OCI-LY1 (cell line): ENCODE measurements at regions not wholly inside any gene's neighbourhood (a gene's known extent, or its start where the extent isn't known, plus 50 kb on each side); places are given as distances from the start of the nearest gene placed in this dataset.

Source experiments
- H2AFZ ChIP-seq: fragments of 200-600 bp; sonication (generic), shearing (Covaris generic); 2 replicates; pipeline ENCODE4 v1.6.0; 2014; ENCODE audit warnings: antibody characterized with exemption, mild to moderate bottlenecking, low read length
- H3F3A ChIP-seq: fragments of 200-600 bp; sonication (generic), shearing (Covaris generic); 2 replicates; pipeline ENCODE4 v1.6.0; 2014; ENCODE audit warnings: mild to moderate bottlenecking, antibody characterized with exemption, low read length, moderate library complexity; ENCODE audit not compliant: insufficient read depth
- H3K27ac ChIP-seq: fragments of 200-600 bp; sonication (generic); 2 replicates; pipeline ENCODE4 v1.5.1; 2014; ENCODE audit warnings: low read length, mixed run types, mild to moderate bottlenecking, low read depth; ENCODE audit not compliant: poor library complexity, severe bottlenecking
- H3K27me3 ChIP-seq: fragments of 200-600 bp; sonication (generic); 2 replicates; pipeline ENCODE4 v1.6.0; 2014; ENCODE audit warnings: antibody characterized with exemption, mild to moderate bottlenecking, low read length, moderate library complexity; ENCODE audit not compliant: insufficient read depth
- H3K36me3 ChIP-seq: fragments of 200-600 bp; sonication (generic); 2 replicates; pipeline ENCODE4 v1.6.1; 2014; ENCODE audit warnings: mild to moderate bottlenecking, antibody characterized with exemption, low read length, moderate library complexity, mixed read lengths; ENCODE audit not compliant: insufficient read depth
- H3K4me1 ChIP-seq: fragments of 200-600 bp; sonication (generic); 2 replicates; pipeline ENCODE4 v1.5.1; 2014; ENCODE audit warnings: mild to moderate bottlenecking, low read length, moderate library complexity; ENCODE audit not compliant: insufficient read depth, severe bottlenecking
- H3K4me2 ChIP-seq: fragments of 200-600 bp; sonication (generic), shearing (Covaris generic); 2 replicates; pipeline ENCODE4 v1.6.1; 2014; ENCODE audit warnings: low read length
- H3K4me3 ChIP-seq: fragments of 200-600 bp; sonication (generic); 2 replicates; pipeline ENCODE4 v1.5.1; 2014; ENCODE audit warnings: low read length, low read depth, mild to moderate bottlenecking, mixed read lengths; ENCODE audit not compliant: poor library complexity, severe bottlenecking
- H3K79me2 ChIP-seq: fragments of 200-600 bp; shearing (Covaris generic); 2 replicates; pipeline ENCODE4 v1.6.1; 2016; ENCODE audit warnings: mixed run types, low read length, mixed read lengths; ENCODE audit not compliant: insufficient read depth
- H3K9ac ChIP-seq: fragments of 200-600 bp; sonication (generic), shearing (Covaris generic); 2 replicates; pipeline ENCODE4 v1.6.1; 2014; ENCODE audit warnings: mild to moderate bottlenecking, low read length, mixed read lengths
- H3K9me2 ChIP-seq: fragments of 200-600 bp; sonication (generic), shearing (Covaris generic); 2 replicates; pipeline ENCODE4 v1.6.1; 2014; ENCODE audit warnings: low read depth, mild to moderate bottlenecking, low read length, mixed read lengths
- H3K9me3 ChIP-seq: fragments of 200-600 bp; shearing (Covaris generic); 2 replicates; pipeline ENCODE4 v1.6.1; 2014; ENCODE audit warnings: low read length, mixed read lengths
- H4K20me1 ChIP-seq: fragments of 200-600 bp; sonication (generic), shearing (Covaris generic); 2 replicates; pipeline ENCODE4 v1.6.0; 2016; ENCODE audit warnings: mild to moderate bottlenecking, low read length; ENCODE audit not compliant: insufficient read depth
- EZH2 ChIP-seq: fragments of 200-600 bp; sonication (generic), shearing (Covaris generic); IDR thresholded peaks from 2 replicates; pipeline ENCODE4 v1.8.0; 2017; ENCODE audit warnings: borderline replicate concordance, mixed run types, mild to moderate bottlenecking, antibody characterized with exemption, low read length, moderate library complexity, mixed read lengths
- TF ChIP-seq, protein P1 (sequence below): fragments of 200-600 bp; sonication (generic), shearing (Covaris generic); IDR thresholded peaks from 2 replicates; pipeline ENCODE4 v1.5.1; 2017; ENCODE audit warnings: mild to moderate bottlenecking, antibody characterized with exemption, low read length, moderate library complexity, mixed read lengths

DNA sequence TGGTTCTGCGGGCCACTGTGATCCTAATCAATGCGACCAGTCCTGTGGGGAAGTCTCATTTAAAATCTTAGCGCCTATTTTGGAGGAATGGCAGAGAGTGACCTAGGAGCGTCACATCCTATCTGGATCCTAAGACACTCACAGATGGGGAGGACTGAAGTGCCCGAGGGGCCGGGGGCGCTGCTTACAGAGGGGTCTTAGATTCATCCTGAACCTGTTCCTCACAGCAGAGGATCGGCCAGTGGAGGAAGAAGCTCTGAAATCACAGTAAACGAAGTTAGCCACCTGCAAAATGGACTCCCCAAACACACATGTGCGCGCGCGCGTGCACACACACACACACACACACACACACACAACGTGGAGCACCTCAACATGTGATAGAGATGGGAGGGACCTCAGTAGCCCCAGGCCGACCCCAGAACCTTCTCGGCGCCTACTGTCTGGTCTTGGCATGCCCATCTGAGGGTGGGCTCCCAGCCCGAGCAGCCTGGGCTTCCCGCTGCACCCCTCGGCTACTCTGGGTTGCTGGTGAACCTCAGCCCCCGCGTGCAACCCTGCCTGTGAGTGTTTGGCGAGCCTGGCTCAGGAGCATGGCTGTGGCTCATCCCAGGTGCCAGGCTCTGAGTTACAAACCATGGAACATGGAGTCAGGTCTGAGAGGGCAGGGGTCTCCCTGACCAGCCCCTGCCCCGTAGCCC, 613.3 kb downstream of the TBC1D22A start:
- Histone ChIP-seq H3K79me2 (no peaks in the 10 kb centered on the region), H3K4me2 (no peak overlapping the region), H3K27me3 (no peaks in the 10 kb centered on the region), H3K4me1 (no peaks in the 10 kb centered on the region), H2AFZ (no peak overlapping the region), H3K9me3 (no peaks in the 10 kb centered on the region), H3K27ac (no peak overlapping the region), H3K36me3 (no peaks in the 10 kb centered on the region), H3F3A (no peaks in the 10 kb centered on the region), H3K9me2 (no peaks in the 10 kb centered on the region), H3K4me3 (no peak overlapping the region), H3K9ac (no peak overlapping the region), H4K20me1 (no peaks in the 10 kb centered on the region)
- TF ChIP-seq, protein P1, sequence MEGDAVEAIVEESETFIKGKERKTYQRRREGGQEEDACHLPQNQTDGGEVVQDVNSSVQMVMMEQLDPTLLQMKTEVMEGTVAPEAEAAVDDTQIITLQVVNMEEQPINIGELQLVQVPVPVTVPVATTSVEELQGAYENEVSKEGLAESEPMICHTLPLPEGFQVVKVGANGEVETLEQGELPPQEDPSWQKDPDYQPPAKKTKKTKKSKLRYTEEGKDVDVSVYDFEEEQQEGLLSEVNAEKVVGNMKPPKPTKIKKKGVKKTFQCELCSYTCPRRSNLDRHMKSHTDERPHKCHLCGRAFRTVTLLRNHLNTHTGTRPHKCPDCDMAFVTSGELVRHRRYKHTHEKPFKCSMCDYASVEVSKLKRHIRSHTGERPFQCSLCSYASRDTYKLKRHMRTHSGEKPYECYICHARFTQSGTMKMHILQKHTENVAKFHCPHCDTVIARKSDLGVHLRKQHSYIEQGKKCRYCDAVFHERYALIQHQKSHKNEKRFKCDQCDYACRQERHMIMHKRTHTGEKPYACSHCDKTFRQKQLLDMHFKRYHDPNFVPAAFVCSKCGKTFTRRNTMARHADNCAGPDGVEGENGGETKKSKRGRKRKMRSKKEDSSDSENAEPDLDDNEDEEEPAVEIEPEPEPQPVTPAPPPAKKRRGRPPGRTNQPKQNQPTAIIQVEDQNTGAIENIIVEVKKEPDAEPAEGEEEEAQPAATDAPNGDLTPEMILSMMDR: no peak
- no peak for TF ChIP-seq EZH2

DNA sequence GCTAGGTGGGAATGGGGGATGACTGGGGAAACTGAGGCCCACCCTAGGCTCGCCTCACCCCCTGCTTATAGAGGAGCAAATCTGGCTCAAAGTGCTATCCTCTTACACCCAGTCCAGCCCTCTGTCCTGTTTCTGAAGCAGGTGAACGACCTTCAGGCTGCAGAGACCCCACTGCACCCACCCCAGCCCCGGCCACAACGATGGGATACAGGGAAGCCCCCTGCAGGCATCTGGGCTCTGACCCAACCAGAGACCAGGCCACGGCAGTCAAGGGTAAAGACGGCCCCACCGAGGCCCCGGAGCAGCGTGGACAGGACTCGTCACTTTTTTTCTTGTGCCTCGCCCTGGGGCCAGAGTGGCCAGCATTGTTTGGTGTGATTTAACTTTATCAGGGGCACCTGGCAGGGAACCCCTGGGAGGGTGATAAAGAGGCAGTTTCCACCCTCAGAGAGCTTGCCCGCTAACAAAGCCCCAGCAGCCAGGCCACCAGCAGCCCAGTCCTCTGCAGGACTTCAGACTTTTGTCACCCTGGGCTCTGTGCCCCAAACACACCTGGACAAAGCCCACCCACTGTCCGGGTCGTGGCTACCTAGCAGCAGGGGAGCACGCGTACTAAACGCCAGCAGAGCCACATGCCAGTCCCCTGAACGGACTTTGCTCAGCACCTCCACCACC, 612.6 kb downstream of the TBC1D22A start:
- Histone ChIP-seq H2AFZ (no peak overlapping the region), H3K9ac (no peak overlapping the region), H3K79me2 (no peaks in the 10 kb centered on the region), H3K27me3 (no peaks in the 10 kb centered on the region), H3K9me2 (no peaks in the 10 kb centered on the region), H3K9me3 (no peaks in the 10 kb centered on the region), H3K4me1 (no peaks in the 10 kb centered on the region), H4K20me1 (no peaks in the 10 kb centered on the region), H3K27ac (no peak overlapping the region), H3K4me2 (no peak overlapping the region), H3K4me3 (no peak overlapping the region), H3K36me3 (no peaks in the 10 kb centered on the region), H3F3A (no peaks in the 10 kb centered on the region)
- TF ChIP-seq, protein P1: no peak
- no peak for TF ChIP-seq EZH2

DNA sequence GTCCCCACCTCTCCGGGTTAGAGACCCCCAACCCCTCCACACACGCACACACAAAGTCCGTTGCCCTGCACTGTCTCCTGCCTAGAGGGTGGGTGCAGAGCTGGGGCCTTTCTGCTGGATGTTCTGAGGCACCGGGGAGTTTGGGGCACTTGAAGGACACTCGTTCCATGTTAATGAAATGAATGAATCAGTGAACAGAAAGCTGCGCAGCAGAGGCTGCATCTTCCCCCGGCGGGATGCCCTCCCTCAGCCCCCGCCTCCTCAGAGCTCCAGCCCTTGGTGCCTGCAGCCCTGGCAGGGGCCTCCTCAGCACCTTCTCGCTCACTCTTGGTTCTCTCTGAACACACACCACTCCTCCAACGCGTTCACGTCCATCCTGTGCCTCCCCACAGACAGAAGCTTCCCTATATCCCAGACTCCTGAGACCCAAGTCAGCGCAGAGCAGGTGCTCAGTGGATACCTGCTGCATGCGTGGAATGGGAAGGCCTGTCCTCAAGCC, 611.9 kb downstream of the TBC1D22A start:
- H3K79me2 ChIP-seq: no peaks in the 10 kb centered on the region
- no peaks in the 10 kb centered on the region for H3K9me2 ChIP-seq
- no peak overlapping the region for H3K4me2 ChIP-seq
- no peak overlapping the region for H2AFZ ChIP-seq
- no peak overlapping the region for H3K9ac ChIP-seq
- H3K36me3 ChIP-seq: no peaks in the 10 kb centered on the region
- H3K27ac ChIP-seq: no peak overlapping the region
- no peaks in the 10 kb centered on the region for H3F3A ChIP-seq
- H3K4me1 ChIP-seq: no peaks in the 10 kb centered on the region
- H3K27me3 ChIP-seq: no peaks in the 10 kb centered on the region
- H3K9me3 ChIP-seq: no peaks in the 10 kb centered on the region
- no peak overlapping the region for H3K4me3 ChIP-seq
- no peaks in the 10 kb centered on the region for H4K20me1 ChIP-seq
- no peak for TF ChIP-seq EZH2
- TF ChIP-seq, protein P1: no peak
